SK-N-SH (cell line): ENCODE measurements at regions not wholly inside any gene's neighbourhood (a gene's known extent, or its start where the extent isn't known, plus 50 kb on each side); places are given as distances from the start of the nearest gene placed in this dataset.

Experiments used
- CHD2 ChIP-seq: fragments of 150-350 bp; IDR thresholded peaks from 2 replicates; pipeline ENCODE4 v1.6.1; 2018; ENCODE audit warnings: low read length; ENCODE audit not compliant: partially characterized antibody
- CTCF ChIP-seq: fragments of 200-600 bp; sonication (generic); IDR thresholded peaks from 2 replicates; pipeline ENCODE4 v1.6.1; 2017; ENCODE audit warnings: antibody characterized with exemption, mild to moderate bottlenecking, moderate library complexity
- EP300 ChIP-seq, 2 experiments: IDR thresholded peaks; 2 replicates each; pipeline versions ENCODE4 v1.4.0 to v1.6.1; 2012; ENCODE audit warnings: borderline replicate concordance in 1 of 2, low read depth in 1 of 2, low read length in 1 of 2
- GABPA ChIP-seq: IDR thresholded peaks from 2 replicates; pipeline ENCODE4 v1.4.0; 2012; ENCODE audit warnings: low read depth, mild to moderate bottlenecking
- RAD21 ChIP-seq: IDR thresholded peaks from 2 replicates; pipeline ENCODE4 v1.6.1; 2012; ENCODE audit warnings: mild to moderate bottlenecking, low read length
- RXRA ChIP-seq: IDR thresholded peaks from 2 replicates; pipeline ENCODE4 v1.4.0; 2012; ENCODE audit warnings: low read depth, mild to moderate bottlenecking, borderline replicate concordance
- SMC3 ChIP-seq: IDR thresholded peaks from 2 replicates; pipeline ENCODE4 v1.6.1; 2012; ENCODE audit warnings: low read depth, low read length, improper control_type of control experiment
- USF2 ChIP-seq: fragments of 150-350 bp; IDR thresholded peaks from 2 replicates; pipeline ENCODE4 v1.6.1; 2017; ENCODE audit warnings: antibody characterized with exemption, low read length, low read depth, borderline replicate concordance
- TF ChIP-seq, protein P1 (sequence below): IDR thresholded peaks from 2 replicates; pipeline ENCODE4 v1.6.1; 2012; ENCODE audit warnings: mild to moderate bottlenecking, low read depth, low read length, moderate library complexity

- no peak for TF ChIP-seq GABPA
- TF ChIP-seq CTCF: no peak
- no peak for TF ChIP-seq RXRA
- TF ChIP-seq, protein P1, sequence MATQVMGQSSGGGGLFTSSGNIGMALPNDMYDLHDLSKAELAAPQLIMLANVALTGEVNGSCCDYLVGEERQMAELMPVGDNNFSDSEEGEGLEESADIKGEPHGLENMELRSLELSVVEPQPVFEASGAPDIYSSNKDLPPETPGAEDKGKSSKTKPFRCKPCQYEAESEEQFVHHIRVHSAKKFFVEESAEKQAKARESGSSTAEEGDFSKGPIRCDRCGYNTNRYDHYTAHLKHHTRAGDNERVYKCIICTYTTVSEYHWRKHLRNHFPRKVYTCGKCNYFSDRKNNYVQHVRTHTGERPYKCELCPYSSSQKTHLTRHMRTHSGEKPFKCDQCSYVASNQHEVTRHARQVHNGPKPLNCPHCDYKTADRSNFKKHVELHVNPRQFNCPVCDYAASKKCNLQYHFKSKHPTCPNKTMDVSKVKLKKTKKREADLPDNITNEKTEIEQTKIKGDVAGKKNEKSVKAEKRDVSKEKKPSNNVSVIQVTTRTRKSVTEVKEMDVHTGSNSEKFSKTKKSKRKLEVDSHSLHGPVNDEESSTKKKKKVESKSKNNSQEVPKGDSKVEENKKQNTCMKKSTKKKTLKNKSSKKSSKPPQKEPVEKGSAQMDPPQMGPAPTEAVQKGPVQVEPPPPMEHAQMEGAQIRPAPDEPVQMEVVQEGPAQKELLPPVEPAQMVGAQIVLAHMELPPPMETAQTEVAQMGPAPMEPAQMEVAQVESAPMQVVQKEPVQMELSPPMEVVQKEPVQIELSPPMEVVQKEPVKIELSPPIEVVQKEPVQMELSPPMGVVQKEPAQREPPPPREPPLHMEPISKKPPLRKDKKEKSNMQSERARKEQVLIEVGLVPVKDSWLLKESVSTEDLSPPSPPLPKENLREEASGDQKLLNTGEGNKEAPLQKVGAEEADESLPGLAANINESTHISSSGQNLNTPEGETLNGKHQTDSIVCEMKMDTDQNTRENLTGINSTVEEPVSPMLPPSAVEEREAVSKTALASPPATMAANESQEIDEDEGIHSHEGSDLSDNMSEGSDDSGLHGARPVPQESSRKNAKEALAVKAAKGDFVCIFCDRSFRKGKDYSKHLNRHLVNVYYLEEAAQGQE: no peak
- no peak for TF ChIP-seq USF2
- TF ChIP-seq CHD2: no peak
- TF ChIP-seq SMC3: no peak
- no peak for TF ChIP-seq RAD21
- TF ChIP-seq EP300 (IDR thresholded peaks at IDR 0.05; ENCODE audit: borderline replicate concordance in 1 of 2, low read depth in 1 of 2, low read length in 1 of 2): no peak
Measured at GRCh38 chr20:20931632-20932031, 174.5 kb downstream of the LINC00237 start.
